Brain microvascular endothelial cell (primary cell): ENCODE measurements at regions not wholly inside any gene's neighbourhood (a gene's known extent, or its start where the extent isn't known, plus 50 kb on each side); places are given as distances from the start of the nearest gene placed in this dataset.
A peak's percentile ranks its signal among the peaks of the same experiment; 100 is the strongest.

Experiments used
- DNase-seq: peaks from one replicate; pipeline ENCODE4 v3.0.0-alpha.2; 2020
- H3K27ac ChIP-seq: fragments of 250-450 bp; sonication (Bioruptor Pico); 2 replicates; pipeline ENCODE4 v1.5.1; 2020; ENCODE audit warnings: mild to moderate bottlenecking, moderate library complexity
- H3K27me3 ChIP-seq: fragments of 250-450 bp; sonication (Bioruptor Pico); replicated peaks from 2 replicates; pipeline ENCODE4 v1.5.1; 2020; ENCODE audit warnings: mild to moderate bottlenecking
- H3K36me3 ChIP-seq: fragments of 250-450 bp; sonication (Bioruptor Pico); replicated peaks from 2 replicates; pipeline ENCODE4 v1.5.1; 2020; ENCODE audit warnings: mild to moderate bottlenecking
- H3K4me3 ChIP-seq: 2 replicates; pipeline ENCODE4 v1.5.1; 2011; ENCODE audit warnings: low read depth, mild to moderate bottlenecking, control low read depth, low read length, moderate library complexity
- in situ Hi-C: cut with HindIII; loops from 2 replicates; pipeline ENCODE4 v1.10.0; 2017; ENCODE audit warnings: low sequenced_read_pairs, low pct_ligation_motif_present
- TF ChIP-seq, protein P1 (sequence below): IDR thresholded peaks from 2 replicates; pipeline ENCODE4 v1.5.1; 2011; ENCODE audit warnings: low read depth, mild to moderate bottlenecking, moderate library complexity, low read length, control low read depth, inconsistent platforms; ENCODE audit errors: missing control alignments

GRCh38 chr1:198373376-198373775 is 167.1 kb downstream of the ATP6V1G3 start:
- in situ Hi-C loops = no loop called here

More at GRCh38 chr1:198373376-198373775, 167.1 kb downstream of the ATP6V1G3 start:
- H3K27me3 ChIP-seq = no peaks in the 10 kb centered on the region
- TF ChIP-seq, protein P1, sequence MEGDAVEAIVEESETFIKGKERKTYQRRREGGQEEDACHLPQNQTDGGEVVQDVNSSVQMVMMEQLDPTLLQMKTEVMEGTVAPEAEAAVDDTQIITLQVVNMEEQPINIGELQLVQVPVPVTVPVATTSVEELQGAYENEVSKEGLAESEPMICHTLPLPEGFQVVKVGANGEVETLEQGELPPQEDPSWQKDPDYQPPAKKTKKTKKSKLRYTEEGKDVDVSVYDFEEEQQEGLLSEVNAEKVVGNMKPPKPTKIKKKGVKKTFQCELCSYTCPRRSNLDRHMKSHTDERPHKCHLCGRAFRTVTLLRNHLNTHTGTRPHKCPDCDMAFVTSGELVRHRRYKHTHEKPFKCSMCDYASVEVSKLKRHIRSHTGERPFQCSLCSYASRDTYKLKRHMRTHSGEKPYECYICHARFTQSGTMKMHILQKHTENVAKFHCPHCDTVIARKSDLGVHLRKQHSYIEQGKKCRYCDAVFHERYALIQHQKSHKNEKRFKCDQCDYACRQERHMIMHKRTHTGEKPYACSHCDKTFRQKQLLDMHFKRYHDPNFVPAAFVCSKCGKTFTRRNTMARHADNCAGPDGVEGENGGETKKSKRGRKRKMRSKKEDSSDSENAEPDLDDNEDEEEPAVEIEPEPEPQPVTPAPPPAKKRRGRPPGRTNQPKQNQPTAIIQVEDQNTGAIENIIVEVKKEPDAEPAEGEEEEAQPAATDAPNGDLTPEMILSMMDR = no peak
- H3K27ac ChIP-seq = no peak overlapping the region
- H3K36me3 ChIP-seq = no peaks in the 10 kb centered on the region
- DNase-seq = peak; percentile 23
- H3K4me3 ChIP-seq = no peak overlapping the region
